ENCODE measurements at regions not wholly inside any gene's neighbourhood (a gene's known extent, or its start where the extent isn't known, plus 50 kb on each side); places are given as distances from the start of the nearest gene placed in this dataset.

- DNase-seq (ENCODE audit: low spot score), result no peak
- Histone ChIP-seq H3K18ac (ENCODE audit: low read length) (no peak overlapping the region), H3K9me3 (replicated peaks in 1 of 2; ENCODE audit: control insufficient read depth in 2 of 2, insufficient read depth in 1 of 2, low read depth in 1 of 2, low read length in 2 of 2) (no peaks in the 10 kb centered on the region), H3K4me3 (ENCODE audit: low read length in 2 of 2) (no peak overlapping the region), H2AK5ac (ENCODE audit: low read depth, low read length) (no peak overlapping the region), H2BK15ac (ENCODE audit: low read length) (no peak overlapping the region), H3K36me3 (replicated peaks in 1 of 2; ENCODE audit: control insufficient read depth in 2 of 2, insufficient read depth in 2 of 2, low read length in 2 of 2) (no peaks in the 10 kb centered on the region), H3K4me1 (ENCODE audit: control insufficient read depth in 2 of 2, insufficient read depth in 1 of 2, low read depth in 1 of 2, low read length in 2 of 2) (peaks cover 0 to 13% of the 10 kb centered on the region in 2 donors), H3K27ac (replicated peaks; ENCODE audit: low read length) (no peak overlapping the region), H3K79me1 (ENCODE audit: low read depth, low read length) (no peaks in the 10 kb centered on the region), H3K27me3 (ENCODE audit: control insufficient read depth in 3 of 3, insufficient read depth in 3 of 3, low read depth in 1 of 3, low read length in 3 of 3) (peaks cover 0 to 2% (median 0%) of the 10 kb centered on the region in 3 experiments), H2BK12ac (ENCODE audit: low read length) (no peak overlapping the region), H3K9ac (ENCODE audit: low read depth, low read length, poor library complexity) (no peak overlapping the region), H2AFZ (ENCODE audit: low read length) (no peak overlapping the region), H3K4me2 (ENCODE audit: insufficient read depth, low read length, poor library complexity, severe bottlenecking) (no peak overlapping the region), H2BK120ac (ENCODE audit: low read depth, low read length) (no peak overlapping the region), H3K23ac (ENCODE audit: low read depth, low read length, poor library complexity) (no peak overlapping the region), H3K4ac (ENCODE audit: low read length) (no peak overlapping the region), H4K91ac (ENCODE audit: low read depth, low read length, poor library complexity) (no peak overlapping the region), H3K14ac (ENCODE audit: low read length) (no peak overlapping the region), H2BK5ac (ENCODE audit: low read length) (no peak overlapping the region), H4K8ac (ENCODE audit: low read depth, low read length) (no peak overlapping the region)
- no CpG with 5 or more reads among the region's 4 CpGs for WGBS, 2 donors (ENCODE audit: extremely low coverage in 2 of 2, insufficient read length in 2 of 2, insufficient replicate concordance in 1 of 2)
Observed at GRCh38 chr2:85950743-85951142, 62.0 kb upstream of the ST3GAL5 start.

- WGBS, 2 donors (ENCODE audit: extremely low coverage in 2 of 2, insufficient read length in 2 of 2, insufficient replicate concordance in 1 of 2), result no CpG with 5 or more reads among the region's 5 CpGs
- Histone ChIP-seq H3K79me1 (ENCODE audit: low read depth, low read length) (no peaks in the 10 kb centered on the region), H4K8ac (ENCODE audit: low read depth, low read length) (no peak overlapping the region), H3K36me3 (replicated peaks in 1 of 2; ENCODE audit: control insufficient read depth in 2 of 2, insufficient read depth in 2 of 2, low read length in 2 of 2) (no peaks in the 10 kb centered on the region), H2BK15ac (ENCODE audit: low read length) (no peak overlapping the region), H3K23ac (ENCODE audit: low read depth, low read length, poor library complexity) (no peak overlapping the region), H2BK5ac (ENCODE audit: low read length) (no peak overlapping the region), H2BK12ac (ENCODE audit: low read length) (no peak overlapping the region), H3K18ac (ENCODE audit: low read length) (no peak overlapping the region), H3K9ac (ENCODE audit: low read depth, low read length, poor library complexity) (no peak overlapping the region), H2BK120ac (ENCODE audit: low read depth, low read length) (no peak overlapping the region), H4K91ac (ENCODE audit: low read depth, low read length, poor library complexity) (no peak overlapping the region), H3K9me3 (replicated peaks in 1 of 2; ENCODE audit: control insufficient read depth in 2 of 2, insufficient read depth in 1 of 2, low read depth in 1 of 2, low read length in 2 of 2) (no peaks in the 10 kb centered on the region), H2AFZ (ENCODE audit: low read length) (no peak overlapping the region), H2AK5ac (ENCODE audit: low read depth, low read length) (no peak overlapping the region), H3K27ac (replicated peaks; ENCODE audit: low read length) (no peak overlapping the region), H3K14ac (ENCODE audit: low read length) (no peak overlapping the region), H3K4me2 (ENCODE audit: insufficient read depth, low read length, poor library complexity, severe bottlenecking) (no peak overlapping the region), H3K27me3 (ENCODE audit: control insufficient read depth in 3 of 3, insufficient read depth in 3 of 3, low read depth in 1 of 3, low read length in 3 of 3) (peaks cover 0 to 2% (median 0%) of the 10 kb centered on the region in 3 experiments), H3K4ac (ENCODE audit: low read length) (no peak overlapping the region), H3K4me3 (ENCODE audit: low read length in 2 of 2) (no peak overlapping the region), H3K4me1 (ENCODE audit: control insufficient read depth in 2 of 2, insufficient read depth in 1 of 2, low read depth in 1 of 2, low read length in 2 of 2) (peaks cover 0 to 11% of the 10 kb centered on the region in 2 donors)
- DNase-seq (ENCODE audit: low spot score), result no peak
Observed at GRCh38 chr2:85949280-85949679, 60.5 kb upstream of the ST3GAL5 start.

GRCh38 chr2:85947593-85947992 is 58.8 kb upstream of the ST3GAL5 start:
- Histone ChIP-seq H2BK15ac (ENCODE audit: low read length) (no peak overlapping the region), H3K36me3 (replicated peaks in 1 of 2; ENCODE audit: control insufficient read depth in 2 of 2, insufficient read depth in 2 of 2, low read length in 2 of 2) (no peaks in the 10 kb centered on the region), H4K91ac (ENCODE audit: low read depth, low read length, poor library complexity) (no peak overlapping the region), H3K4ac (ENCODE audit: low read length) (no peak overlapping the region), H2BK12ac (ENCODE audit: low read length) (no peak overlapping the region), H3K14ac (ENCODE audit: low read length) (no peak overlapping the region), H2BK5ac (ENCODE audit: low read length) (no peak overlapping the region), H3K23ac (ENCODE audit: low read depth, low read length, poor library complexity) (no peak overlapping the region), H2AFZ (ENCODE audit: low read length) (no peak overlapping the region), H2AK5ac (ENCODE audit: low read depth, low read length) (no peak overlapping the region), H3K9me3 (replicated peaks in 1 of 2; ENCODE audit: control insufficient read depth in 2 of 2, insufficient read depth in 1 of 2, low read depth in 1 of 2, low read length in 2 of 2) (peaks cover 0 to 2% of the 10 kb centered on the region in 2 donors), H3K79me1 (ENCODE audit: low read depth, low read length) (no peaks in the 10 kb centered on the region), H3K4me1 (ENCODE audit: control insufficient read depth in 2 of 2, insufficient read depth in 1 of 2, low read depth in 1 of 2, low read length in 2 of 2) (peaks cover 0 to 3% of the 10 kb centered on the region in 2 donors), H2BK120ac (ENCODE audit: low read depth, low read length) (no peak overlapping the region), H3K27ac (replicated peaks; ENCODE audit: low read length) (no peak overlapping the region), H3K27me3 (ENCODE audit: control insufficient read depth in 3 of 3, insufficient read depth in 3 of 3, low read depth in 1 of 3, low read length in 3 of 3) (peaks cover 0 to 2% (median 0%) of the 10 kb centered on the region in 3 experiments), H3K4me2 (ENCODE audit: insufficient read depth, low read length, poor library complexity, severe bottlenecking) (no peak overlapping the region), H3K9ac (ENCODE audit: low read depth, low read length, poor library complexity) (no peak overlapping the region), H3K4me3 (ENCODE audit: low read length in 2 of 2) (no peak overlapping the region), H3K18ac (ENCODE audit: low read length) (no peak overlapping the region), H4K8ac (ENCODE audit: low read depth, low read length) (no peak overlapping the region)
- DNase-seq (ENCODE audit: low spot score), result no peak

GRCh38 chr2:85945586-85945985 is 56.8 kb upstream of the ST3GAL5 start:
- Histone ChIP-seq H3K4ac (ENCODE audit: low read length) (no peak overlapping the region), H3K4me1 (ENCODE audit: control insufficient read depth in 2 of 2, insufficient read depth in 1 of 2, low read depth in 1 of 2, low read length in 2 of 2) (no peaks in the 10 kb centered on the region), H3K9ac (ENCODE audit: low read depth, low read length, poor library complexity) (no peak overlapping the region), H4K91ac (ENCODE audit: low read depth, low read length, poor library complexity) (no peak overlapping the region), H3K79me1 (ENCODE audit: low read depth, low read length) (no peaks in the 10 kb centered on the region), H3K27me3 (ENCODE audit: control insufficient read depth in 3 of 3, insufficient read depth in 3 of 3, low read depth in 1 of 3, low read length in 3 of 3) (no peaks in the 10 kb centered on the region), H3K23ac (ENCODE audit: low read depth, low read length, poor library complexity) (no peak overlapping the region), H3K4me2 (ENCODE audit: insufficient read depth, low read length, poor library complexity, severe bottlenecking) (no peak overlapping the region), H2BK120ac (ENCODE audit: low read depth, low read length) (no peak overlapping the region), H2BK12ac (ENCODE audit: low read length) (no peak overlapping the region), H3K4me3 (ENCODE audit: low read length in 2 of 2) (no peak overlapping the region), H3K9me3 (replicated peaks in 1 of 2; ENCODE audit: control insufficient read depth in 2 of 2, insufficient read depth in 1 of 2, low read depth in 1 of 2, low read length in 2 of 2) (peaks cover 5 to 11% of the 10 kb centered on the region in 2 donors), H3K18ac (ENCODE audit: low read length) (no peak overlapping the region), H4K8ac (ENCODE audit: low read depth, low read length) (no peak overlapping the region), H2BK5ac (ENCODE audit: low read length) (no peak overlapping the region), H2BK15ac (ENCODE audit: low read length) (no peak overlapping the region), H2AFZ (ENCODE audit: low read length) (no peak overlapping the region), H3K36me3 (replicated peaks in 1 of 2; ENCODE audit: control insufficient read depth in 2 of 2, insufficient read depth in 2 of 2, low read length in 2 of 2) (no peaks in the 10 kb centered on the region), H2AK5ac (ENCODE audit: low read depth, low read length) (no peak overlapping the region), H3K14ac (ENCODE audit: low read length) (no peak overlapping the region), H3K27ac (replicated peaks; ENCODE audit: low read length) (no peak overlapping the region)
- DNase-seq (ENCODE audit: low spot score), result no peak
